OCI-LY7 (cell line): ENCODE measurements at regions not wholly inside any gene's neighbourhood (a gene's known extent, or its start where the extent isn't known, plus 50 kb on each side); places are given as distances from the start of the nearest gene placed in this dataset.

Experiments
- EZH2phosphoT487 ChIP-seq: fragments of 200-600 bp; sonication (generic); IDR thresholded peaks from 2 replicates; pipeline ENCODE4 v1.6.1; 2018; ENCODE audit warnings: low read depth, borderline replicate concordance, mild to moderate bottlenecking, mixed run types, antibody characterized with exemption, low read length, moderate library complexity, mixed read lengths
- TF ChIP-seq, protein P1 (sequence below): fragments of 200-600 bp; sonication (generic); conservative IDR thresholded peaks from 2 replicates; pipeline ENCODE4 v1.5.1; 2014; ENCODE audit warnings: mild to moderate bottlenecking, antibody characterized with exemption, low read length, moderate library complexity, mixed read lengths

DNA sequence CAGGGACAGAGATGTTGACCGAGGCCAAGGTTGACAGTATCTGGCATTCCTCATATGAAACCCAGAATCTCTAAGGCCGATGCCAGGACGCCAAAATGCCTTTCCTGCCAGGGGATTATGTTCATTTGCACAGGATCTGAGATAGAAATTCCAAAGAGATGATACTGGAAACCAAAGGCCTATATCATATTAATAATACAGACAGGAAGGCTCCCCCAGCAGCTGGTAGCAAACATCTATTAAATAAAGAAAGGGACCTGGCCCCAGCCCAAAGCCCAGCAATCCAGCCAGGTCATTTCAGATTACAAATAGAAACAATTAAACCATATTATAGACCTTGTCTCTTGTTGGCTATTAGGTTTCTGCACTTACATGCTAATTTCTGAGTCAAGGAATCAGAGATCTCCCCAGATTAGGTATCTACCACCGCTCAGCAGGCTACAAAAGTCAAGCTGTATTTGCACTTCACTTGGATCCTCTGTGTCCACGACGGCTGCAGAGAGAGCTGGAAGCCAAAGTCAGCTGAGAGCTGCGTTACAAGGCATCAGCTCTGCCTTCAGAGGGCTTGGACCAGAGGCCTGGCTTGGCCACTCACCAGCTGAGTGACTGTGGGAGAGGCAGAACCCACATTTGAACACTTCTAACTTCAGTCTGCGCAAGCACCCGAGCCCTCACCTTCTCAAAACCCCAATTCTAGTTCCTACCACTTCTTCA, 269.3 kb upstream of the SIX2 start:
- TF ChIP-seq, protein P1, sequence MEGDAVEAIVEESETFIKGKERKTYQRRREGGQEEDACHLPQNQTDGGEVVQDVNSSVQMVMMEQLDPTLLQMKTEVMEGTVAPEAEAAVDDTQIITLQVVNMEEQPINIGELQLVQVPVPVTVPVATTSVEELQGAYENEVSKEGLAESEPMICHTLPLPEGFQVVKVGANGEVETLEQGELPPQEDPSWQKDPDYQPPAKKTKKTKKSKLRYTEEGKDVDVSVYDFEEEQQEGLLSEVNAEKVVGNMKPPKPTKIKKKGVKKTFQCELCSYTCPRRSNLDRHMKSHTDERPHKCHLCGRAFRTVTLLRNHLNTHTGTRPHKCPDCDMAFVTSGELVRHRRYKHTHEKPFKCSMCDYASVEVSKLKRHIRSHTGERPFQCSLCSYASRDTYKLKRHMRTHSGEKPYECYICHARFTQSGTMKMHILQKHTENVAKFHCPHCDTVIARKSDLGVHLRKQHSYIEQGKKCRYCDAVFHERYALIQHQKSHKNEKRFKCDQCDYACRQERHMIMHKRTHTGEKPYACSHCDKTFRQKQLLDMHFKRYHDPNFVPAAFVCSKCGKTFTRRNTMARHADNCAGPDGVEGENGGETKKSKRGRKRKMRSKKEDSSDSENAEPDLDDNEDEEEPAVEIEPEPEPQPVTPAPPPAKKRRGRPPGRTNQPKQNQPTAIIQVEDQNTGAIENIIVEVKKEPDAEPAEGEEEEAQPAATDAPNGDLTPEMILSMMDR = no peak
- no peak for TF ChIP-seq EZH2phosphoT487
